MM.1S (cell line): ENCODE measurements at regions not wholly inside any gene's neighbourhood (a gene's known extent, or its start where the extent isn't known, plus 50 kb on each side); places are given as distances from the start of the nearest gene placed in this dataset.

ENCODE experiments used
- CTCF ChIP-seq: fragments of 300-600 bp; sonication (generic); IDR thresholded peaks from 2 replicates; pipeline ENCODE4 v1.5.1; 2016; ENCODE audit warnings: antibody characterized with exemption, low read length, mixed read lengths
- EZH2 ChIP-seq: fragments of 300-600 bp; sonication (generic); optimal IDR thresholded peaks from 2 replicates; pipeline ENCODE3; 2017; ENCODE audit warnings: low read depth, mild to moderate bottlenecking, antibody characterized with exemption, low read length, mixed read lengths

- TF ChIP-seq CTCF (no peak), EZH2 (no peak)
These were observed 52.2 kb upstream of the SLC6A11 start for GRCh38 chr3:10763817-10764258.
